ENCODE measurements at regions not wholly inside any gene's neighbourhood (a gene's known extent, or its start where the extent isn't known, plus 50 kb on each side); places are given as distances from the start of the nearest gene placed in this dataset.

DNA sequence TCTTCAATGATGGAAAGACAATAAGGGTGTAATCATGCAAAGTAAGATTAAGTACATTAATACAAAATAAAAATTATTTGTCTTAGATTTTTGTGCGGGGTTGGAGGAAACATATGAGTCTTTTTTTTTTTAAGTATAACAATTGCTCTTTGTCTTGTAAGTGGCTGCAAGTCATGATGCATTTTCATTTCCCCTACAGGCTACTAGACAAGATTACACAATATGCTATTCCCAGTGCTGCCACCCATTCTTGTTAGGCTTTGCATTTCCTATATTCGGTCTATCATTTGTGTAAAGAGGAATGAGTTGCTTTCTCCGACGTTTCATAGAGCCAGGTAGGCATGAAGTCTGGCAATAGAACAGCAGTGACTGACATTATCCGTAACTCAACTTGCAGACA lies 294.2 kb upstream of the CYLC2 start:
- H3K4me1 ChIP-seq: no peaks in the 10 kb centered on the region
- peaks cover 10% of the 10 kb centered on the region for H3K9me3 ChIP-seq
- 57% methylated on average over 5 of the region's 5 CpGs for WGBS
- H3K36me3 ChIP-seq: no peaks in the 10 kb centered on the region
- no peaks in the 10 kb centered on the region for H3K27me3 ChIP-seq
- no peak for TF ChIP-seq POLR2A (IDR thresholded peaks at IDR 0.05)
- no peak overlapping the region for H3K4me3 ChIP-seq
- no peak for DNase-seq (ENCODE audit: low spot score in 2 of 2)
- no peak overlapping the region for H3K27ac ChIP-seq

GRCh38 chr9:102669220-102669619 lies 325.9 kb upstream of the CYLC2 start:
- H3K27ac ChIP-seq: no peak overlapping the region
- H3K36me3 ChIP-seq: no peaks in the 10 kb centered on the region
- no peak overlapping the region for H3K4me3 ChIP-seq
- H3K4me1 ChIP-seq: no peaks in the 10 kb centered on the region
- DNase-seq (ENCODE audit: low spot score in 2 of 2): no peak
- no peaks in the 10 kb centered on the region for H3K9me3 ChIP-seq
- 73% methylated on average over 3 of the region's 3 CpGs for WGBS
- H3K27me3 ChIP-seq: no peaks in the 10 kb centered on the region
- no peak for TF ChIP-seq EP300 (IDR thresholded peaks at IDR 0.05)
- TF ChIP-seq, protein P1, sequence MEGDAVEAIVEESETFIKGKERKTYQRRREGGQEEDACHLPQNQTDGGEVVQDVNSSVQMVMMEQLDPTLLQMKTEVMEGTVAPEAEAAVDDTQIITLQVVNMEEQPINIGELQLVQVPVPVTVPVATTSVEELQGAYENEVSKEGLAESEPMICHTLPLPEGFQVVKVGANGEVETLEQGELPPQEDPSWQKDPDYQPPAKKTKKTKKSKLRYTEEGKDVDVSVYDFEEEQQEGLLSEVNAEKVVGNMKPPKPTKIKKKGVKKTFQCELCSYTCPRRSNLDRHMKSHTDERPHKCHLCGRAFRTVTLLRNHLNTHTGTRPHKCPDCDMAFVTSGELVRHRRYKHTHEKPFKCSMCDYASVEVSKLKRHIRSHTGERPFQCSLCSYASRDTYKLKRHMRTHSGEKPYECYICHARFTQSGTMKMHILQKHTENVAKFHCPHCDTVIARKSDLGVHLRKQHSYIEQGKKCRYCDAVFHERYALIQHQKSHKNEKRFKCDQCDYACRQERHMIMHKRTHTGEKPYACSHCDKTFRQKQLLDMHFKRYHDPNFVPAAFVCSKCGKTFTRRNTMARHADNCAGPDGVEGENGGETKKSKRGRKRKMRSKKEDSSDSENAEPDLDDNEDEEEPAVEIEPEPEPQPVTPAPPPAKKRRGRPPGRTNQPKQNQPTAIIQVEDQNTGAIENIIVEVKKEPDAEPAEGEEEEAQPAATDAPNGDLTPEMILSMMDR (IDR thresholded peaks at IDR 0.05): no peak
- TF ChIP-seq POLR2AphosphoS5 (IDR thresholded peaks at IDR 0.05): no peak
- TF ChIP-seq POLR2A (IDR thresholded peaks at IDR 0.05): no peak

DNA sequence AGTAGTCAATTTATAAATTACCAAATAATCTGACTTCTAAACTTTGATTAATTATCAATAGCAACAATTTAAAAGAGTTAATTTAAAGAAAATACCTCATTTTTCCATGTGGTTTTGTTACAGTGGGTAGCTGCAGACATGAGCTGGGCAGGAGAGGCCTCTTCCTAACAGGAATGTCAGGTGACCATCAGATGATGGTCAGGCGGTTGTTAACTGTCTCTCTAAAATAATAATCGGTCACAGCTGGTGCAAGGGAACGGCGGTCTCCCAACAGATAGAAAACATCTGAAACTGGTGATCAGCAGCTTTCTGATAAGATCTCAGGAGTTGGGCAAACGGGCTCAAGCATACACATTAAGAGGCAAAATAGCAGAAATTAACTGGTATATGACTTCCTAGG lies 342.7 kb upstream of the CYLC2 start:
- DNase-seq (ENCODE audit: low spot score in 2 of 2): no peak
- H3K27ac ChIP-seq: no peak overlapping the region
- H3K27me3 ChIP-seq: no peaks in the 10 kb centered on the region
- WGBS: 76% methylated on average over 5 of the region's 5 CpGs
- no peak overlapping the region for H3K4me3 ChIP-seq
- no peaks in the 10 kb centered on the region for H3K9me3 ChIP-seq
- H3K36me3 ChIP-seq: no peaks in the 10 kb centered on the region
- TF ChIP-seq EP300 (IDR thresholded peaks at IDR 0.05) (no peak), POLR2A (IDR thresholded peaks at IDR 0.05) (no peak), POLR2AphosphoS5 (IDR thresholded peaks at IDR 0.05) (no peak)
- TF ChIP-seq, protein P1 (IDR thresholded peaks at IDR 0.05): no peak
- no peaks in the 10 kb centered on the region for H3K4me1 ChIP-seq

DNA sequence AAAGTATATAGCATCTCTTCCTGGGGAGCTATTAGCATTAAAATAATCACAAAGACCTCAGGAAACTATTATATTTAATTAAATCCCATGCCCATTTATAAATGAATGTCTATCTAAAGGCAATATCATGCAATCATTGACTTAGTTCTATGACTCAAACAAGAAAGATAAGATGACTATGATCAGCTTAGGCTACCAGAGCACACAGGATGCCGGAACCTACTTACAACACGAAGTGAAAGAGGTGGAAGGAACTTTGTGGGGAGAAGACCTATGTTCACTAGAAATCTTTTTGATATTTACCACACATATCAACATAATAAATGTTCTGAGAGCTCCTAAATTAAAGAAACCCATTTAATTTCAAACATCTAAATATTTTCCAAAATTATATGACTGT lies 344.2 kb upstream of the CYLC2 start:
- no peaks in the 10 kb centered on the region for H3K36me3 ChIP-seq
- no peak overlapping the region for H3K4me3 ChIP-seq
- no peak for DNase-seq (ENCODE audit: low spot score in 2 of 2)
- no peaks in the 10 kb centered on the region for H3K4me1 ChIP-seq
- no peak for TF ChIP-seq POLR2AphosphoS5 (IDR thresholded peaks at IDR 0.05)
- no peak for TF ChIP-seq POLR2A (IDR thresholded peaks at IDR 0.05)
- TF ChIP-seq EP300 (IDR thresholded peaks at IDR 0.05): no peak
- TF ChIP-seq, protein P1 (IDR thresholded peaks at IDR 0.05): no peak
- H3K27me3 ChIP-seq: no peaks in the 10 kb centered on the region
- 82% methylated on average over 2 of the region's 2 CpGs for WGBS
- H3K27ac ChIP-seq: no peak overlapping the region
- H3K9me3 ChIP-seq: no peaks in the 10 kb centered on the region

DNA sequence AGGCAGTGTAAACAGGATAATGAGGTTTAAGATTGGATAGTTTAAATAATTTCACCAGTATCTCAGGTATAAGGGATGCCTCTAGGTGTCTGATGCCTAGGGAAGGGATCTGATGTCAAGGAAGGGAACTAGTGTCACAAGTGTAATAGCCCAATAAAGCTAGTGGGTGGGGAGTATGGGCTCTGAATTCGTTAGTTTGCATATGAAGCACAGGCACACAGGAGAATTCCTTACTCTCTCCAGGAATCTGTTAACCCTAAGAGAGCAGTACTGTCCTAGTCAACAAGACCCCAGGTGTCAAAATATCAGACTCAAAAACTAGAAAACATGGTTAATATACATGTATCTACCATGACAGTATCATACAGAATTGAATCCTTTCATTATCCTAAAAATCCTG lies 352.5 kb upstream of the CYLC2 start:
- no peaks in the 10 kb centered on the region for H3K4me1 ChIP-seq
- 23% methylated on average over 1 of the region's 1 CpG for WGBS
- no peaks in the 10 kb centered on the region for H3K27me3 ChIP-seq
- no peaks in the 10 kb centered on the region for H3K9me3 ChIP-seq
- H3K4me3 ChIP-seq: no peak overlapping the region
- TF ChIP-seq EP300 (IDR thresholded peaks at IDR 0.05) (no peak), POLR2AphosphoS5 (IDR thresholded peaks at IDR 0.05) (no peak), POLR2A (IDR thresholded peaks at IDR 0.05) (no peak)
- no peak for DNase-seq (ENCODE audit: low spot score in 2 of 2)
- no peaks in the 10 kb centered on the region for H3K36me3 ChIP-seq
- no peak overlapping the region for H3K27ac ChIP-seq

DNA sequence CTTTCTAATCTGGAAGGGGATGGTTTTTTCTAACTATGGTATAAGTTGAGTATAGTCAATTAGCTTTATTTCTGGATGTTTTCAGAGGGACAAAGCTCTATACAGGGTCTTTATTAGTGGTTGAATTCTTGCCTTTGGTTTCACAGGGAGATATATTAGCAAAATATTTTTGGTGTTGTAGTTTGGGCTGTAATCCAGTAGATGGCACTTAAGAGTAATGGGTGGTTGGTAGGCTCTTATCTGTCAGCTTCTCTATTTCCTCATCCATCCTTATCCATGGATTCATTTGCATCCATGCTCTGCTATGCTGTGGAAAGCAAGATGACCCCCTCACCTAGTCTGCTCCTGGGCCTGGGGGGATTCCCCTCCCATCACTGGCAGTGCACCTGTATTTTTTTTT lies 363.6 kb upstream of the CYLC2 start:
- no peaks in the 10 kb centered on the region for H3K27me3 ChIP-seq
- H3K4me1 ChIP-seq: no peaks in the 10 kb centered on the region
- no peaks in the 10 kb centered on the region for H3K9me3 ChIP-seq
- TF ChIP-seq, protein P1 (IDR thresholded peaks at IDR 0.05): no peak
- TF ChIP-seq POLR2AphosphoS5 (IDR thresholded peaks at IDR 0.05) (no peak), POLR2A (IDR thresholded peaks at IDR 0.05) (no peak), EP300 (IDR thresholded peaks at IDR 0.05) (no peak)
- H3K36me3 ChIP-seq: no peaks in the 10 kb centered on the region
- no peak overlapping the region for H3K4me3 ChIP-seq
- DNase-seq (ENCODE audit: low spot score in 2 of 2): no peak
- no peak overlapping the region for H3K27ac ChIP-seq
